GM23338 (cell line): ENCODE measurements at regions not wholly inside any gene's neighbourhood (a gene's known extent, or its start where the extent isn't known, plus 50 kb on each side); places are given as distances from the start of the nearest gene placed in this dataset.

Experiments used
- ATAC-seq: fragments of 200-7000 bp; cut with Tn5 transposase; 3 replicates; pipeline ENCODE4 v1.9.1; 2020
- DNase-seq: peaks from one replicate; pipeline ENCODE4 v3.0.0-alpha.2; 2015; ENCODE audit warnings: low spot score
- H2AFZ ChIP-seq: fragments of 200-600 bp; sonication (generic); 2 replicates; pipeline ENCODE4 v1.8.0; 2016; ENCODE audit warnings: antibody characterized with exemption, mild to moderate bottlenecking, moderate library complexity
- H3F3A ChIP-seq: fragments of 200-600 bp; sonication (generic); replicated peaks from 2 replicates; pipeline ENCODE4 v1.8.0; 2017; ENCODE audit warnings: antibody characterized with exemption, mixed run types, low read depth
- H3K27ac ChIP-seq: fragments of 200-600 bp; sonication (generic); 2 replicates; pipeline ENCODE4 v1.6.1; 2016; ENCODE audit warnings: low read depth
- H3K27me3 ChIP-seq: fragments of 200-600 bp; sonication (generic); 2 replicates; pipeline ENCODE4 v1.8.0; 2016; ENCODE audit warnings: mild to moderate bottlenecking, mixed run types, moderate library complexity; ENCODE audit not compliant: insufficient read depth
- H3K36me3 ChIP-seq: fragments of 200-600 bp; sonication (generic); 2 replicates; pipeline ENCODE4 v1.8.0; 2016; ENCODE audit warnings: mild to moderate bottlenecking; ENCODE audit not compliant: insufficient read depth
- H3K4me1 ChIP-seq: fragments of 200-600 bp; sonication (generic); 2 replicates; pipeline ENCODE4 v1.8.0; 2016; ENCODE audit warnings: mild to moderate bottlenecking, moderate library complexity; ENCODE audit not compliant: insufficient read depth
- H3K4me2 ChIP-seq: fragments of 200-600 bp; sonication (generic); 2 replicates; pipeline ENCODE4 v1.7.1; 2017; ENCODE audit warnings: mixed run types
- H3K4me3 ChIP-seq: fragments of 200-600 bp; sonication (generic); 2 replicates; pipeline ENCODE4 v1.6.1; 2016; ENCODE audit warnings: mixed run types
- H3K79me2 ChIP-seq: fragments of 200-600 bp; sonication (generic); replicated peaks from 2 replicates; pipeline ENCODE4 v1.8.0; 2017; ENCODE audit warnings: mild to moderate bottlenecking; ENCODE audit not compliant: insufficient read depth
- H3K9me2 ChIP-seq: fragments of 200-600 bp; sonication (generic); 2 replicates; pipeline ENCODE4 v1.8.0; 2017; ENCODE audit not compliant: insufficient read depth
- H4K20me1 ChIP-seq: fragments of 200-600 bp; sonication (generic); replicated peaks from 2 replicates; pipeline ENCODE4 v1.8.0; 2017; ENCODE audit warnings: mild to moderate bottlenecking; ENCODE audit not compliant: insufficient read depth
- H3K27ac Mint-ChIP-seq: 2 replicates; pipeline ENCODE4 v1.8.0; 2020; ENCODE audit warnings: inconsistent platforms, mild to moderate bottlenecking, moderate library complexity, mixed read lengths
- H3K27me3 Mint-ChIP-seq: 3 replicates; pipeline ENCODE4 v1.8.0; 2022; ENCODE audit warnings: low read depth, mild to moderate bottlenecking, moderate library complexity, mixed read lengths, inconsistent platforms; ENCODE audit not compliant: insufficient read depth, poor library complexity
- H3K36me3 Mint-ChIP-seq: 3 replicates; pipeline ENCODE4 v1.8.0; 2021; ENCODE audit warnings: low read depth, mild to moderate bottlenecking, inconsistent platforms, moderate library complexity, mixed read lengths
- H3K4me1 Mint-ChIP-seq: 3 replicates; pipeline ENCODE4 v1.8.0; 2020; ENCODE audit warnings: mild to moderate bottlenecking, inconsistent platforms, mixed read lengths
- H3K4me3 Mint-ChIP-seq: 3 replicates; pipeline ENCODE4 v1.8.0; 2021; ENCODE audit warnings: moderate library complexity, mild to moderate bottlenecking, inconsistent platforms, mixed read lengths
- H3K9me3 Mint-ChIP-seq: 3 replicates; pipeline ENCODE4 v1.8.0; 2020; ENCODE audit warnings: moderate library complexity, mild to moderate bottlenecking, inconsistent platforms, mixed read lengths
- CREB1 ChIP-seq: fragments of 250-450 bp; sonication (Bioruptor Pico); IDR thresholded peaks from 2 replicates; pipeline ENCODE4 v1.5.0; 2020; ENCODE audit warnings: low read depth, mild to moderate bottlenecking, moderate library complexity
- EZH2phosphoT487 ChIP-seq: fragments of 200-600 bp; sonication (generic); IDR thresholded peaks from one replicate; pipeline ENCODE4 v1.8.1; 2018; ENCODE audit warnings: antibody characterized with exemption; ENCODE audit not compliant: unreplicated experiment
- JUNB ChIP-seq: IDR thresholded peaks from one replicate; pipeline ENCODE4 v1.6.1; 2016; ENCODE audit warnings: antibody characterized with exemption; ENCODE audit not compliant: unreplicated experiment
- ZNF114 ChIP-seq: fragments of 250-450 bp; sonication (Bioruptor Pico); IDR thresholded peaks from 2 replicates; pipeline ENCODE4 v1.5.0; 2020; ENCODE audit warnings: mild to moderate bottlenecking, moderate library complexity
- TF ChIP-seq, protein P1 (sequence below): IDR thresholded peaks from one replicate; pipeline ENCODE4 v1.6.1; 2018; ENCODE audit warnings: antibody characterized with exemption; ENCODE audit not compliant: unreplicated experiment
- TF ChIP-seq, protein P2 (sequence below): fragments of 250-450 bp; sonication (Bioruptor Pico); IDR thresholded peaks from 2 replicates; pipeline ENCODE4 v1.5.0; 2020; ENCODE audit warnings: mild to moderate bottlenecking, moderate library complexity

DNA sequence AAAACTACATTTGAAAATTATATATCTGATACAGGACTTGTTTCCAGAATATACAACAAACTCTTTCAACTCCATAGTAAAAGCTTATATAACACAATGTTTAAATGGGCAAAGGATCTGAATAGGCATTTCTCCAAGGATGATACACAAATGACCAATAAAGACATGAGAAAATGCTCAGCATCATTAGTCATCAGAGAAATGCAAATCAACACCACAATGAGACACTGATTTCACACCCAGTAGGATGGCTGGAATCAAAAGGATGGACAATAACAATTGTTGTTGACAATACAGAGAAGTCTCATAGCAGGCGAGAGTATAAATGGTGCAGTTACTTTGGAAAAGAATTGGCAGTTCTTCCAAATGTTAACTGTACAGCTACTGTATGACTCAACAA lies 394.9 kb downstream of the BCL11B start:
- Mint-ChIP-seq H3K36me3 (peaks cover 4% of the 10 kb centered on the region; the same call in 2 of the 3 replicates), H3K4me3 (no peak overlapping the region), H3K4me1 (no peaks in the 10 kb centered on the region), H3K27ac (no peak overlapping the region), H3K27me3 (peaks cover 9% of the 10 kb centered on the region), H3K9me3 (peaks cover 17% of the 10 kb centered on the region)
- no peaks in the 10 kb centered on the region for H3F3A ChIP-seq
- no peak overlapping the region for H2AFZ ChIP-seq
- H3K27ac ChIP-seq, result no peak overlapping the region
- H3K36me3 ChIP-seq, result no peaks in the 10 kb centered on the region
- no peak for ATAC-seq
- no peak overlapping the region for H3K4me2 ChIP-seq
- H3K4me1 ChIP-seq, result no peaks in the 10 kb centered on the region
- peaks cover 10% of the 10 kb centered on the region; the same call in 1 of the 2 replicates for H3K9me2 ChIP-seq
- H3K4me3 ChIP-seq, result no peak overlapping the region
- TF ChIP-seq EZH2phosphoT487 (no peak), CREB1 (CRISPR knock-in tag) (no peak)
- no peak for DNase-seq
- no peaks in the 10 kb centered on the region for H4K20me1 ChIP-seq
- H3K27me3 ChIP-seq, result no peaks in the 10 kb centered on the region
- no peaks in the 10 kb centered on the region for H3K79me2 ChIP-seq

DNA sequence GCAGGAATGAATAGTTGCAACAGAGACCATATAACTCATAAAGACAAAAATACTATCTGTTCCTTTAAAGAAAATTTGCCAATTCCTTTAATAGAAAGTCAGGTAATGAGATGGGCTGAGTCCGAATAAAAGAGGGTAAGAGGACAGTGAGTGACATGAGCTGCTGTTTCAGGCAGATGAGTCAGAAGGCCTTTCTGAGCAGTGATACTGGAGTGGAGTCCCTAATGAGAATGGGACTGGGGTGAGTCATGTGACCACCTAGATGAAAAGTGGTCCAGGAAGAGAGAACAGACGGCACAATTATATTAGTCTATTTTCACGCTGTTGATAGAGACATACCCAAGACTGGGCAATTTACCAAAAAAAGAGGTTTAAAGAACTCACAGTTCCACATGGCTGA lies 393.7 kb downstream of the BCL11B start:
- Mint-ChIP-seq H3K4me1 (no peaks in the 10 kb centered on the region), H3K36me3 (peaks cover 4% of the 10 kb centered on the region; the same call in 2 of the 3 replicates), H3K4me3 (no peak overlapping the region), H3K27me3 (peaks cover 9% of the 10 kb centered on the region), H3K9me3 (peaks cover 14% of the 10 kb centered on the region), H3K27ac (no peak overlapping the region)
- H3K9me2 ChIP-seq, result peaks cover 10% of the 10 kb centered on the region; the same call in 1 of the 2 replicates
- H2AFZ ChIP-seq, result no peak overlapping the region
- no peaks in the 10 kb centered on the region for H3F3A ChIP-seq
- DNase-seq (no peak), ATAC-seq (no peak)
- no peak overlapping the region for H3K4me2 ChIP-seq
- H3K27ac ChIP-seq, result no peak overlapping the region
- no peaks in the 10 kb centered on the region for H3K4me1 ChIP-seq
- TF ChIP-seq, protein P1, sequence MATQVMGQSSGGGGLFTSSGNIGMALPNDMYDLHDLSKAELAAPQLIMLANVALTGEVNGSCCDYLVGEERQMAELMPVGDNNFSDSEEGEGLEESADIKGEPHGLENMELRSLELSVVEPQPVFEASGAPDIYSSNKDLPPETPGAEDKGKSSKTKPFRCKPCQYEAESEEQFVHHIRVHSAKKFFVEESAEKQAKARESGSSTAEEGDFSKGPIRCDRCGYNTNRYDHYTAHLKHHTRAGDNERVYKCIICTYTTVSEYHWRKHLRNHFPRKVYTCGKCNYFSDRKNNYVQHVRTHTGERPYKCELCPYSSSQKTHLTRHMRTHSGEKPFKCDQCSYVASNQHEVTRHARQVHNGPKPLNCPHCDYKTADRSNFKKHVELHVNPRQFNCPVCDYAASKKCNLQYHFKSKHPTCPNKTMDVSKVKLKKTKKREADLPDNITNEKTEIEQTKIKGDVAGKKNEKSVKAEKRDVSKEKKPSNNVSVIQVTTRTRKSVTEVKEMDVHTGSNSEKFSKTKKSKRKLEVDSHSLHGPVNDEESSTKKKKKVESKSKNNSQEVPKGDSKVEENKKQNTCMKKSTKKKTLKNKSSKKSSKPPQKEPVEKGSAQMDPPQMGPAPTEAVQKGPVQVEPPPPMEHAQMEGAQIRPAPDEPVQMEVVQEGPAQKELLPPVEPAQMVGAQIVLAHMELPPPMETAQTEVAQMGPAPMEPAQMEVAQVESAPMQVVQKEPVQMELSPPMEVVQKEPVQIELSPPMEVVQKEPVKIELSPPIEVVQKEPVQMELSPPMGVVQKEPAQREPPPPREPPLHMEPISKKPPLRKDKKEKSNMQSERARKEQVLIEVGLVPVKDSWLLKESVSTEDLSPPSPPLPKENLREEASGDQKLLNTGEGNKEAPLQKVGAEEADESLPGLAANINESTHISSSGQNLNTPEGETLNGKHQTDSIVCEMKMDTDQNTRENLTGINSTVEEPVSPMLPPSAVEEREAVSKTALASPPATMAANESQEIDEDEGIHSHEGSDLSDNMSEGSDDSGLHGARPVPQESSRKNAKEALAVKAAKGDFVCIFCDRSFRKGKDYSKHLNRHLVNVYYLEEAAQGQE, result no peak
- TF ChIP-seq, protein P2, sequence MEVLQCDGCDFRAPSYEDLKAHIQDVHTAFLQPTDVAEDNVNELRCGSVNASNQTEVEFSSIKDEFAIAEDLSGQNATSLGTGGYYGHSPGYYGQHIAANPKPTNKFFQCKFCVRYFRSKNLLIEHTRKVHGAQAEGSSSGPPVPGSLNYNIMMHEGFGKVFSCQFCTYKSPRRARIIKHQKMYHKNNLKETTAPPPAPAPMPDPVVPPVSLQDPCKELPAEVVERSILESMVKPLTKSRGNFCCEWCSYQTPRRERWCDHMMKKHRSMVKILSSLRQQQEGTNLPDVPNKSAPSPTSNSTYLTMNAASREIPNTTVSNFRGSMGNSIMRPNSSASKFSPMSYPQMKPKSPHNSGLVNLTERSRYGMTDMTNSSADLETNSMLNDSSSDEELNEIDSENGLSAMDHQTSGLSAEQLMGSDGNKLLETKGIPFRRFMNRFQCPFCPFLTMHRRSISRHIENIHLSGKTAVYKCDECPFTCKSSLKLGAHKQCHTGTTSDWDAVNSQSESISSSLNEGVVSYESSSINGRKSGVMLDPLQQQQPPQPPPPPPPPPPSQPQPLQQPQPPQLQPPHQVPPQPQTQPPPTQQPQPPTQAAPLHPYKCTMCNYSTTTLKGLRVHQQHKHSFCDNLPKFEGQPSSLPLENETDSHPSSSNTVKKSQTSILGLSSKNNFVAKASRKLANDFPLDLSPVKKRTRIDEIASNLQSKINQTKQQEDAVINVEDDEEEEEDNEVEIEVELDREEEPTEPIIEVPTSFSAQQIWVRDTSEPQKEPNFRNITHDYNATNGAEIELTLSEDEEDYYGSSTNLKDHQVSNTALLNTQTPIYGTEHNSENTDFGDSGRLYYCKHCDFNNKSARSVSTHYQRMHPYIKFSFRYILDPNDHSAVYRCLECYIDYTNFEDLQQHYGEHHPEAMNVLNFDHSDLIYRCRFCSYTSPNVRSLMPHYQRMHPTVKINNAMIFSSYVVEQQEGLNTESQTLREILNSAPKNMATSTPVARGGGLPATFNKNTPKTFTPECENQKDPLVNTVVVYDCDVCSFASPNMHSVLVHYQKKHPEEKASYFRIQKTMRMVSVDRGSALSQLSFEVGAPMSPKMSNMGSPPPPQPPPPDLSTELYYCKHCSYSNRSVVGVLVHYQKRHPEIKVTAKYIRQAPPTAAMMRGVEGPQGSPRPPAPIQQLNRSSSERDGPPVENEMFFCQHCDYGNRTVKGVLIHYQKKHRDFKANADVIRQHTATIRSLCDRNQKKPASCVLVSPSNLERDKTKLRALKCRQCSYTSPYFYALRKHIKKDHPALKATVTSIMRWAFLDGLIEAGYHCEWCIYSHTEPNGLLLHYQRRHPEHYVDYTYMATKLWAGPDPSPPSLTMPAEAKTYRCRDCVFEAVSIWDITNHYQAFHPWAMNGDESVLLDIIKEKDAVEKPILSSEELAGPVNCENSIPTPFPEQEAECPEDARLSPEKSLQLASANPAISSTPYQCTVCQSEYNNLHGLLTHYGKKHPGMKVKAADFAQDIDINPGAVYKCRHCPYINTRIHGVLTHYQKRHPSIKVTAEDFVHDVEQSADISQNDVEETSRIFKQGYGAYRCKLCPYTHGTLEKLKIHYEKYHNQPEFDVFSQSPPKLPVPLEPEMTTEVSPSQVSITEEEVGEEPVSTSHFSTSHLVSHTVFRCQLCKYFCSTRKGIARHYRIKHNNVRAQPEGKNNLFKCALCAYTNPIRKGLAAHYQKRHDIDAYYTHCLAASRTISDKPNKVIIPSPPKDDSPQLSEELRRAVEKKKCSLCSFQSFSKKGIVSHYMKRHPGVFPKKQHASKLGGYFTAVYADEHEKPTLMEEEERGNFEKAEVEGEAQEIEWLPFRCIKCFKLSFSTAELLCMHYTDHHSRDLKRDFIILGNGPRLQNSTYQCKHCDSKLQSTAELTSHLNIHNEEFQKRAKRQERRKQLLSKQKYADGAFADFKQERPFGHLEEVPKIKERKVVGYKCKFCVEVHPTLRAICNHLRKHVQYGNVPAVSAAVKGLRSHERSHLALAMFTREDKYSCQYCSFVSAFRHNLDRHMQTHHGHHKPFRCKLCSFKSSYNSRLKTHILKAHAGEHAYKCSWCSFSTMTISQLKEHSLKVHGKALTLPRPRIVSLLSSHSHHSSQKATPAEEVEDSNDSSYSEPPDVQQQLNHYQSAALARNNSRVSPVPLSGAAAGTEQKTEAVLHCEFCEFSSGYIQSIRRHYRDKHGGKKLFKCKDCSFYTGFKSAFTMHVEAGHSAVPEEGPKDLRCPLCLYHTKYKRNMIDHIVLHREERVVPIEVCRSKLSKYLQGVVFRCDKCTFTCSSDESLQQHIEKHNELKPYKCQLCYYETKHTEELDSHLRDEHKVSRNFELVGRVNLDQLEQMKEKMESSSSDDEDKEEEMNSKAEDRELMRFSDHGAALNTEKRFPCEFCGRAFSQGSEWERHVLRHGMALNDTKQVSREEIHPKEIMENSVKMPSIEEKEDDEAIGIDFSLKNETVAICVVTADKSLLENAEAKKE (CRISPR knock-in tag), result no peak
- TF ChIP-seq CREB1 (CRISPR knock-in tag), result no peak
- no peak for TF ChIP-seq ZNF114
- TF ChIP-seq JUNB, result no peak
- H3K36me3 ChIP-seq, result no peaks in the 10 kb centered on the region
- H3K79me2 ChIP-seq, result no peaks in the 10 kb centered on the region
- no peaks in the 10 kb centered on the region for H4K20me1 ChIP-seq
- no peaks in the 10 kb centered on the region for H3K27me3 ChIP-seq
- H3K4me3 ChIP-seq, result no peak overlapping the region
